HG03175 (cell line): ENCODE measurements at regions not wholly inside any gene's neighbourhood (a gene's known extent, or its start where the extent isn't known, plus 50 kb on each side); places are given as distances from the start of the nearest gene placed in this dataset.
"Not testable (repeated sequence)": the region's sequence is repeated elsewhere in the genome, so short reads cannot be mapped to it uniquely, and the experiment has no call there.

ENCODE experiments used
- ATAC-seq: cut with Tn5 transposase; IDR thresholded peaks from one replicate; pipeline ENCODE4 v1.9.1; 2021; ENCODE audit warnings: mild to moderate bottlenecking, moderate library complexity; ENCODE audit not compliant: unreplicated experiment

DNA sequence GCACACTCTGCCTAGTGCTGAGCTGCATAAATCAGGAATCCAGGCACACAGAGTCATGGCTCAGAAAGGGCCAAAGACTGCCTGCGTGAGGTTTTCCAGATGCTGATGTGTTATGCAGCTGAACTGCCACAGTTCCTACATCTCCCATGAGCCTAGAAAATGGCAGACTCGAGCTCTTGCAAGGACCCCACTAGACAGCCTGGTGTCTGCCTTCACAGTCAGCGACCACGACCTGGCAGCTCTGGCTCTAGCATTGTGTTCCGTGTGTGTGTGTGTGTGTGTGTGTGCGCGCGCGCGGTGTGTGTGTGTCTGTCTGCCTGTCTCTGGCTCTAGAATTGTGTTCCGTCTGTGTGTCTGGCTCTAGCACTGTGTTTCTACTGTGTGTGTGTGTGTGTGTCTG, 203.6 kb upstream of the AGTR2 start:
- no peak for ATAC-seq

- peak; percentile 81 for ATAC-seq
Measured at GRCh38 chrX:115968436-115969252, 201.9 kb upstream of the AGTR2 start.

GRCh38 chrX:115970718-115971117, 199.8 kb upstream of the AGTR2 start:
- no peak for ATAC-seq

GRCh38 chrX:115972717-115973116, 197.8 kb upstream of the AGTR2 start:
- ATAC-seq = no peak

DNA sequence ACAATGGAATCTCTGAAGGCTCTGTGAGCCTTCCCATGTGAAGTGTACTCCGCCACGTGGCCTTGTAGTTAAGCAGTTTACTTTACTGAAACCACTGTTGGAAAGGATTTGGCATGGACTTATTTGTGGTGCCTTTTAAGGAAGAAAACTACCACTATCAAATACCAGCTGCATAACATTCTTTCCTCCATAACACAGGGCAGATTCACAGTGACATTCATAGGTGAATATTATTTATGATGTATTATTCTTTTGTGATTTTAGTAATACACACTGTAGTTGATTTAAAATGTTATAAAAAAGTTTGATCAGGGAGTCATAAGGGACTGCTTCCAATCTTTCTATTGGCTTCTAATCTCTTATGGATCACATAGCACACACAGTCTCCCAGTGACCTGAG, 192.5 kb upstream of the AGTR2 start:
- no peak for ATAC-seq

DNA sequence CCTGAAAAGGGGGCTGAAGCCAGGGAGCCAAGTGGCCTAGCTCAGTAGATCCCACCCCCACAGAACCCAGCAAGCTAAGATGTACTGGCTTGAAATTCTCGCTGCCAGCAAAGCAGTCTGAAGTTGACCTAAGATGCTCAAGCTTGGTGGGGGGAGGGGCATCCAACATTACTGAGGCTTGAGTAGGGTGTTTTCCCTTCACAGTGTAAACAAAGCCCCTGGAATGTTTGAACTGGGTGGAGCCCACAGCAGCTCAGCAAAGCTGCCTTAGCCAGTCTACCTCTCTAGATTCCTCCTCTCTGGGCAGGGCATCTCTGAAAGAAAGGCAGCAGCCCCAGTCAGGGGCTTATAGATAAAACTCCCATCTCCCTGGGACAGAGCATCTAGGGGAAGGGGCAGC, 187.4 kb upstream of the AGTR2 start:
- ATAC-seq = not testable (repeated sequence)

DNA sequence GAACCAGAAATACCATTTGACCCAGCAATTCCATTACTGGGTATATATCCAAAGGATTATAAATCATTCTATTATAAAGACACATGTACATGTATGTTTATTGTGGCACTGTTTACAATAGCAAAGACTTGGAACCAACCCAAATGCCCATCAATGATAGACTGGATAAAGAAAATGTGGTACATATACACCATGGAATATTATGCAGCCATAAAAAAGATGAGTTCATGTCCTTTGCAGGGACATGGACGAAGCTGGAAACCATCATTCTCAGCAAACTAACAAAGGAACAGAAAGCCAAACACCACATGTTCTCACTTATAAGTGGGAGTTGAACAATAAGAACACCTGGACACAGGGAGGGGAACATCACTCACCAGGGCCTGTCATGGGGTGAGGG, 183.1 kb upstream of the AGTR2 start:
- ATAC-seq = not testable (repeated sequence)

DNA sequence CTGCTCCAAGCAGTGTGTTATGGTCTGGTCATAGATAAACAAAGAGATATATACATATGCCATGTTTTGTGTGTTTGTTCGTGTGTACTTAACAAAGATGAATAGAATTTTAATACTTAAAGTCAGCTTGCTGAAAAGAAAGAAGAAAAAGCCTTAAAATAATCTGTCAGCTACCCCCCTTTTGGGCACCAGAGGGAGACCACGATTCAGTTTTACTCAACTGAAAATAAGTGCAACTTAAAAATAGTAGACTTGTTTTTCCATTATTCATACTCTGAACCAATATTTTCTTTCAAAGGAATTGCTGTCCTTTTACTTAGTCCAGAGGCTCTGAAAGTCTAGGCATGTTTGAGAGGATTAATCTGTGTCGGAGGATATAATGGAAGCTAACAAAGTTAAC, 181.7 kb upstream of the AGTR2 start:
- no peak for ATAC-seq

DNA sequence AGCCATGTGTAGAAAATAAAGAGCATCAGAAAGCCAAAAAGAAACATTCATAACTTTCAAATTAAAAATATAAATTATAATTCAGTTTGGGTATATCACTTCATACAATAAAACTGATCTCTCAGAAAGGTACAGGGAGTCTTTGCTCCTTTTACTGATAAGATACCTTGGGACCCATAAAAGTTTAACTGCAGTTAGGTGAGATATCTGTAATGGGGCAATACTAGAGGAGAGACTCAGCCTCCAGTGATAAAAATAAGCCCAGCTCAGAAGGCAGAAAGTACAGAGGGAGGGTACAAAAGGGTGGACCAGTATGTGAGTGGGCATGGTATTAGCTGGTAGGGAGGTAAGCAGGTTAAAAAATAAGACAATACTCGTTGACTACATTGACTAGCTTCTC, 180.9 kb upstream of the AGTR2 start:
- no peak for ATAC-seq

DNA sequence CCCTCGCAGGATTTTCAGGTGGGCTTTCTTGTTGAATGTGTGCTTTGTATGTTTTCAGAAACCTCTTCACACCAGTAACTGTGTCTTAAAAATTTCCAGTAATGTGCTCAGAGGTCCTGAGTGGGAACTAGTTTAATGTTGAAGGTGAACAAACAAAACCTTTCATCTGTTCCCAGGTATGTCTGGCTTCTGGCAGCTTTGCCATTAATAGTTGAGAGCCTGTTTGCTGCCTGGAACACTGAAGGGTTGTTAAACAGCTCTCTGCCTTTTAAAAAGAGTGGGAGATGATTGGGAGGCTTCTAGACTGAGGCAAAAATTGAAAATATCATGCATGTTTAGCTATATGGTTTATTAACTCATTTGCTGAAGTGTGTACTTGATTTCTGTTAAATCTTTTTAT, 161.2 kb upstream of the AGTR2 start:
- peak; percentile 1 for ATAC-seq

DNA sequence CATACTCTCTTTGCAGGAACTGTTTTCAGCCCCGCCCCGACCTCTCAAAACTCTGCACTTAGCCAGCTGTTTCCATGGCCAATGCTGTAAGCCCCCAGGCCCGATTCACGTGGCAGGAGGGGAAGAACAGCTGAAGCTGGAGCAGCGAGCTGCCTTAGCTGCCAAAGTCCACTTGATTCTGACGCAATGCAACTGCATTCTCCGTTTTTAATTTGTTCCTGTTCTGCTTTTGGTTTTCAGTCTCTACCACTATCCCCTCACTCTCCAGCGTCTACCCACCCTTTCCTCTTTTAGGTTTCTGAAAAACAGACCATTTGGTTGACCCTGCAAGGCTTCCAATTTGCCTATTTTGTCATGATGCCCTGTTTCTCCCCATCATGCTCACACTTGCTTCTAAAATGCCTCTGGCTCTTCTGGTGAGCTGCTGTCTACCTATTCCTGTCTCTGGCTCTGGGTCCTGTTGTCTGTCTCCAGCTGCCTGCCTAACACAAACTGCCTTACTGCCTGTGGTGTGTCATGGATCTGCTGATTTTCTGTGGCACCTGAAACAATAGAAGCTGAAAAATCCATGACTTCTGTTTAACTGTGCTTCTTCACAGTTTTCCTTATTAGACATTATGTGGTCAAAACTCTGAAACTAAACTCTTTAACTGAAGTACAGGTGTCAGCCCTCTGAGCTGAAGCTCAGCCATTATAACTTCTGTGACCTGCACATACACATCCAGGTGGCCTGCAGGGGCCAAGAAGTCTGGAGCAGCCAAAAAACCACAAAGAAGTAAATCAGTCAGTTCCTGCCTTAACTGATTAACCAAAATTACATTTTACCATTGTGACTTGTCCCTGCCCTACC, 160.5 kb upstream of the AGTR2 start:
- ATAC-seq = peak; percentile 80

- ATAC-seq = no peak
Measured at GRCh38 chrX:116010939-116011338, 159.6 kb upstream of the AGTR2 start.

GRCh38 chrX:116031331-116031730, 139.2 kb upstream of the AGTR2 start:
- no peak for ATAC-seq
